ENCODE measurements at regions not wholly inside any gene's neighbourhood (a gene's known extent, or its start where the extent isn't known, plus 50 kb on each side); places are given as distances from the start of the nearest gene placed in this dataset.
"Not testable (repeated sequence)": the region's sequence is repeated elsewhere in the genome, so short reads cannot be mapped to it uniquely, and the experiment has no call there.

- DNase-seq = not testable (repeated sequence)
These were observed 289.9 kb upstream of the PRSS16 start for GRCh38 chr6:26957399-26958127.

- DNase-seq = peak; percentile 5
These were observed 286.3 kb upstream of the PRSS16 start for GRCh38 chr6:26961236-26961635.

- DNase-seq = no peak
These were observed 245.1 kb upstream of the PRSS16 start for GRCh38 chr6:27002447-27002846.

GRCh38 chr6:27007020-27007419 lies 240.5 kb upstream of the PRSS16 start:
- DNase-seq = no peak

GRCh38 chr6:27008613-27009012 lies 238.9 kb upstream of the PRSS16 start:
- not testable (repeated sequence) for DNase-seq

- not testable (repeated sequence) for DNase-seq
These were observed 233.4 kb upstream of the PRSS16 start for GRCh38 chr6:27014053-27014452.

GRCh38 chr6:27016689-27017088 lies 230.8 kb upstream of the PRSS16 start:
- no peak for DNase-seq

GRCh38 chr6:27018401-27018800 lies 229.1 kb upstream of the PRSS16 start:
- DNase-seq = not testable (repeated sequence)

- peak; percentile 86 for DNase-seq
These were observed 227.6 kb upstream of the PRSS16 start for GRCh38 chr6:27019651-27020552.

GRCh38 chr6:27020553-27020880 lies 227.0 kb upstream of the PRSS16 start:
- DNase-seq = no peak

- DNase-seq = no peak
These were observed 223.8 kb upstream of the PRSS16 start for GRCh38 chr6:27023664-27024063.

- no peak for DNase-seq
These were observed 222.2 kb upstream of the PRSS16 start for GRCh38 chr6:27025351-27025750.

- DNase-seq = no peak
These were observed 221.1 kb upstream of the PRSS16 start for GRCh38 chr6:27026361-27026760.

- DNase-seq = no peak
These were observed 216.2 kb upstream of the PRSS16 start for GRCh38 chr6:27031302-27031701.

GRCh38 chr6:27038498-27038897 lies 209.0 kb upstream of the PRSS16 start:
- no peak for DNase-seq

- DNase-seq = no peak
These were observed 207.1 kb upstream of the PRSS16 start for GRCh38 chr6:27040244-27041042.

- DNase-seq = no peak
These were observed 204.3 kb upstream of the PRSS16 start for GRCh38 chr6:27043244-27043643.

- not testable (repeated sequence) for DNase-seq
These were observed 202.4 kb upstream of the PRSS16 start for GRCh38 chr6:27045131-27045530.

- DNase-seq = not testable (repeated sequence)
These were observed 199.8 kb upstream of the PRSS16 start for GRCh38 chr6:27047725-27048124.

- DNase-seq = no peak
These were observed 197.4 kb upstream of the PRSS16 start for GRCh38 chr6:27049863-27050781.

GRCh38 chr6:27052082-27052730 lies 195.3 kb upstream of the PRSS16 start:
- not testable (repeated sequence) for DNase-seq

GRCh38 chr6:27052731-27053082 lies 194.8 kb upstream of the PRSS16 start:
- DNase-seq = no peak

Measured in fibroblast of skin of right quadriceps (primary cell).